Neural cell (in vitro differentiated cells): ENCODE measurements at regions not wholly inside any gene's neighbourhood (a gene's known extent, or its start where the extent isn't known, plus 50 kb on each side); places are given as distances from the start of the nearest gene placed in this dataset.

Experiments
- H2AFZ ChIP-seq: fragments of 200-600, 300-800 bp; sonication (generic), shearing (Covaris generic); 2 replicates; pipeline ENCODE4 v1.6.0; 2014; ENCODE audit warnings: low read depth, mild to moderate bottlenecking, antibody characterized with exemption, low read length, moderate library complexity
- H3F3A ChIP-seq: fragments of 200-600 bp; shearing (Covaris generic); 2 replicates; pipeline ENCODE4 v1.6.1; 2016; ENCODE audit warnings: mild to moderate bottlenecking, moderate library complexity, mixed read lengths, antibody characterized with exemption, low read length; ENCODE audit not compliant: insufficient read depth, poor library complexity, severe bottlenecking
- H3K27ac ChIP-seq: fragments of 200-600, 300-800 bp; sonication (generic), shearing (Covaris generic); 2 replicates; pipeline ENCODE4 v1.5.1; 2014; ENCODE audit warnings: mild to moderate bottlenecking, low read length, moderate library complexity
- H3K27me3 ChIP-seq: fragments of 300-800, 200-600 bp; sonication (generic), shearing (Covaris generic); 2 replicates; pipeline ENCODE4 v1.6.0; 2014; ENCODE audit warnings: mild to moderate bottlenecking, low read depth, low read length, moderate library complexity; ENCODE audit not compliant: insufficient read depth
- H3K36me3 ChIP-seq: fragments of 300-800, 200-600 bp; sonication (generic), shearing (Covaris generic); 2 replicates; pipeline ENCODE4 v1.5.1; 2014; ENCODE audit warnings: mild to moderate bottlenecking, antibody characterized with exemption, low read length, moderate library complexity; ENCODE audit not compliant: insufficient read depth
- H3K4me2 ChIP-seq: fragments of 300-800, 200-600 bp; sonication (generic), shearing (Covaris generic); 2 replicates; pipeline ENCODE4 v1.6.0; 2014; ENCODE audit warnings: mild to moderate bottlenecking, low read length
- H3K4me3 ChIP-seq: fragments of 300-800, 200-600 bp; sonication (generic), shearing (Covaris generic); 2 replicates; pipeline ENCODE4 v1.5.1; 2014; ENCODE audit warnings: mild to moderate bottlenecking, low read length, moderate library complexity
- H3K79me2 ChIP-seq: fragments of 200-600 bp; shearing (Covaris generic); replicated peaks from 2 replicates; pipeline ENCODE4 v1.6.0; 2014; ENCODE audit warnings: mild to moderate bottlenecking, low read length, moderate library complexity; ENCODE audit not compliant: insufficient read depth
- H3K9ac ChIP-seq: fragments of 300-800, 200-600 bp; sonication (generic), shearing (Covaris generic); 2 replicates; pipeline ENCODE4 v1.6.1; 2016; ENCODE audit warnings: mild to moderate bottlenecking, low read length, mixed read lengths
- H3K9me2 ChIP-seq: fragments of 200-600 bp; shearing (Covaris generic); 2 replicates; pipeline ENCODE4 v1.6.1; 2016; ENCODE audit warnings: mild to moderate bottlenecking, low read length, mixed read lengths; ENCODE audit not compliant: insufficient read depth
- H3K9me3 ChIP-seq: fragments of 200-600, 300-800 bp; sonication (generic), shearing (Covaris generic); 2 replicates; pipeline ENCODE4 v1.6.1; 2016; ENCODE audit warnings: mild to moderate bottlenecking, mixed run types, low read length, moderate library complexity, mixed read lengths
- H4K20me1 ChIP-seq: fragments of 200-600 bp; shearing (Covaris generic); 2 replicates; pipeline ENCODE4 v1.6.1; 2016; ENCODE audit warnings: mild to moderate bottlenecking, mixed run types; ENCODE audit not compliant: insufficient read depth
- CTCF ChIP-seq: fragments of 450-650 bp; IDR thresholded peaks from 2 replicates; pipeline ENCODE4 v1.5.1; 2014; ENCODE audit warnings: antibody characterized with exemption, mild to moderate bottlenecking, moderate library complexity; ENCODE audit not compliant: poor library complexity, severe bottlenecking
- EP300 ChIP-seq: fragments of 450-650 bp; conservative IDR thresholded peaks from 2 replicates; pipeline ENCODE4 v1.6.1; 2014; ENCODE audit warnings: antibody characterized with exemption, mild to moderate bottlenecking, moderate library complexity; ENCODE audit not compliant: poor library complexity, severe bottlenecking
- EZH2 ChIP-seq: fragments of 200-600, 300-800 bp; shearing (Covaris generic), sonication (generic); IDR thresholded peaks from 2 replicates; pipeline ENCODE4 v1.6.1; 2014; ENCODE audit warnings: antibody characterized with exemption, low read length, borderline replicate concordance, mild to moderate bottlenecking; ENCODE audit not compliant: insufficient read depth, poor library complexity, severe bottlenecking
- MXI1 ChIP-seq: fragments of 450-650 bp; conservative IDR thresholded peaks from 2 replicates; pipeline ENCODE4 v1.6.1; 2014; ENCODE audit warnings: antibody characterized with exemption, mild to moderate bottlenecking; ENCODE audit not compliant: poor library complexity, severe bottlenecking
- REST ChIP-seq: IDR thresholded peaks from 2 replicates; pipeline ENCODE4 v1.6.1; 2012; ENCODE audit warnings: borderline replicate concordance
- SMC3 ChIP-seq: fragments of 450-650 bp; conservative IDR thresholded peaks from 2 replicates; pipeline ENCODE4 v1.6.1; 2014; ENCODE audit warnings: antibody characterized with exemption, mild to moderate bottlenecking, moderate library complexity; ENCODE audit not compliant: poor library complexity

- no peaks in the 10 kb centered on the region for H4K20me1 ChIP-seq
- H3K9ac ChIP-seq: no peak overlapping the region
- no peak overlapping the region for H3K4me2 ChIP-seq
- H3K9me2 ChIP-seq: no peaks in the 10 kb centered on the region
- TF ChIP-seq EP300 (no peak), EZH2 (no peak), MXI1 (no peak), SMC3 (no peak), CTCF (no peak)
- H3F3A ChIP-seq: no peaks in the 10 kb centered on the region
- H2AFZ ChIP-seq: no peak overlapping the region
- H3K36me3 ChIP-seq: no peaks in the 10 kb centered on the region
- H3K9me3 ChIP-seq: no peaks in the 10 kb centered on the region
- no peak overlapping the region for H3K27ac ChIP-seq
- no peak overlapping the region for H3K4me3 ChIP-seq
- no peaks in the 10 kb centered on the region for H3K79me2 ChIP-seq
- no peaks in the 10 kb centered on the region for H3K27me3 ChIP-seq
Measured at GRCh38 chr6:16078064-16078463, 50.8 kb upstream of the MYLIP start.

DNA sequence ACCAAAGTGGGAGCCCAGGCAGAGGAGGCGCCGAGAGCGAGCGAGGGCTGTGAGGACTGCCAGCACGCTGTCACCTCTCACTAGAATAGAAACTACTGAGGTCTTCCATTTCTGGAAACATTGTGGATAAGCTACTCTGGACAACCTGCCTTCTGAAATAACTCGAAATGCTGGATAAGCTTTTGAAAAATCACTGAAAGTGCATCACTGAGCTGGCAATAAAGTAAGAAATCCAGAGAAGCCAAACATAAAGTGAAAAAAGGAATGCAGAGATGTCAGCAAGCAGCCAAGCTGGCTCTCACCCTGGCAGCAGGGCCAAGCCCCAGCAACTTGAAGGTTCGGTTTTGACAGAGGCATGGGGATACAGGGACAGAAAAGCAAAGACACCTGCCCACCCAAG is 59.2 kb upstream of the MYLIP start:
- H3K4me2 ChIP-seq: no peak overlapping the region
- no peak overlapping the region for H3K9ac ChIP-seq
- H3K79me2 ChIP-seq: no peaks in the 10 kb centered on the region
- TF ChIP-seq EP300 (no peak), CTCF (no peak), REST (no peak), SMC3 (no peak)
- no peaks in the 10 kb centered on the region for H3K9me3 ChIP-seq
- no peak overlapping the region for H2AFZ ChIP-seq
- H3F3A ChIP-seq: no peaks in the 10 kb centered on the region
- no peaks in the 10 kb centered on the region for H3K9me2 ChIP-seq
- no peaks in the 10 kb centered on the region for H3K36me3 ChIP-seq
- H3K27me3 ChIP-seq: no peaks in the 10 kb centered on the region
- no peak overlapping the region for H3K4me3 ChIP-seq
- no peak overlapping the region for H3K27ac ChIP-seq
- H4K20me1 ChIP-seq: no peaks in the 10 kb centered on the region
